Right kidney (tissue), 1 donor: ENCODE measurements at regions not wholly inside any gene's neighbourhood (a gene's known extent, or its start where the extent isn't known, plus 50 kb on each side); places are given as distances from the start of the nearest gene placed in this dataset.

Source experiments
- DNase-seq: peaks from one replicate; pipeline ENCODE4 v3.0.0-alpha.2; 2016

GRCh38 chr20:22431419-22431818 lies 153.0 kb downstream of the FOXA2 start:
- DNase-seq, result no peak

GRCh38 chr20:22430746-22431168 lies 153.6 kb downstream of the FOXA2 start:
- peak; percentile 30 for DNase-seq

- DNase-seq, result peak; percentile 17
Measured at GRCh38 chr20:22430154-22430745, 154.1 kb downstream of the FOXA2 start.

- DNase-seq, result no peak
Measured at GRCh38 chr20:22429175-22430153, 154.9 kb downstream of the FOXA2 start.

GRCh38 chr20:22428051-22428450 lies 156.3 kb downstream of the FOXA2 start:
- no peak for DNase-seq

- no peak for DNase-seq
Measured at GRCh38 chr20:22426772-22427171, 157.6 kb downstream of the FOXA2 start.

- DNase-seq, result no peak
Measured at GRCh38 chr20:22425344-22426295, 158.8 kb downstream of the FOXA2 start.

GRCh38 chr20:22423190-22423832 lies 161.1 kb downstream of the FOXA2 start:
- no peak for DNase-seq

GRCh38 chr20:22420116-22420598 lies 164.2 kb downstream of the FOXA2 start:
- no peak for DNase-seq

- DNase-seq, result no peak
Measured at GRCh38 chr20:22418738-22419137, 165.6 kb downstream of the FOXA2 start.

GRCh38 chr20:22414305-22414742 lies 170.0 kb downstream of the FOXA2 start:
- no peak for DNase-seq

- DNase-seq, result no peak
Measured at GRCh38 chr20:22412977-22413868, 171.1 kb downstream of the FOXA2 start.

- peak; percentile 8 for DNase-seq
Measured at GRCh38 chr20:22411627-22412450, 172.5 kb downstream of the FOXA2 start.

GRCh38 chr20:22411286-22411626 lies 173.1 kb downstream of the FOXA2 start:
- DNase-seq, result no peak

- no peak for DNase-seq
Measured at GRCh38 chr20:22410556-22411130, 173.7 kb downstream of the FOXA2 start.

- DNase-seq, result no peak
Measured at GRCh38 chr20:22408521-22409402, 175.6 kb downstream of the FOXA2 start.

GRCh38 chr20:22407237-22408193 lies 176.9 kb downstream of the FOXA2 start:
- no peak for DNase-seq
